SK-N-SH (cell line): ENCODE measurements at regions not wholly inside any gene's neighbourhood (a gene's known extent, or its start where the extent isn't known, plus 50 kb on each side); places are given as distances from the start of the nearest gene placed in this dataset.

Experiments
- CTCF ChIA-PET: fragments of 300-600, 350-600 bp; formaldehyde crosslinking; extraction: SDS; loops from one replicate; lab custom pipeline; 2021; lab: Yijun Ruan, JAX
- POLR2A ChIA-PET: fragments of 350-600 bp; sonication (Branson Sonifier 250); formaldehyde crosslinking; extraction: SDS; loops from one replicate; lab custom pipeline; 2020; ENCODE audit warnings: antibody characterized with exemption, inconsistent platforms; lab: Yijun Ruan, JAX
- DNase-seq: peaks from one replicate; pipeline ENCODE4 v3.0.0; 2012
- H2AFZ ChIP-seq: fragments of 200-600 bp; sonication (generic); 2 replicates; pipeline ENCODE4 v1.8.1; 2016; ENCODE audit warnings: antibody characterized with exemption, mild to moderate bottlenecking, low read depth
- H3F3A ChIP-seq: fragments of 200-600 bp; sonication (generic); replicated peaks from 2 replicates; pipeline ENCODE3; 2016; ENCODE audit warnings: antibody characterized with exemption, mild to moderate bottlenecking; ENCODE audit not compliant: insufficient read depth
- H3K27ac ChIP-seq, 2 experiments: fragments of 200-500 bp in 1 of 2; fragments of 200-600 bp in 1 of 2; sonication (Bioruptor generic) in 1 of 2; sonication (generic), shearing (Covaris generic) in 1 of 2; 2 replicates each; pipeline versions ENCODE4 v1.5.1 to v1.6.1; 2014 to 2016; ENCODE audit warnings: low read depth in 2 of 2, inconsistent platforms in 1 of 2, low read length in 1 of 2, mild to moderate bottlenecking in 1 of 2, mixed read lengths in 1 of 2
- H3K27me3 ChIP-seq: fragments of 200-600 bp; sonication (generic), shearing (Covaris generic); 2 replicates; pipeline ENCODE4 v1.6.1; 2016; ENCODE audit warnings: mixed run types; ENCODE audit not compliant: insufficient read depth
- H3K36me3 ChIP-seq, 2 experiments: fragments of 200-500 bp in 1 of 2; fragments of 200-600 bp in 1 of 2; sonication (Bioruptor generic) in 1 of 2; sonication (generic) in 1 of 2; replicated peaks in 1 of 2; 2 replicates each; pipeline versions ENCODE3 to v1.5.1; 2014 to 2016; ENCODE audit warnings: low read length in 1 of 2, mild to moderate bottlenecking in 1 of 2; ENCODE audit not compliant: insufficient read depth in 2 of 2, control insufficient read depth in 1 of 2
- H3K4me1 ChIP-seq, 2 experiments: fragments of 200-500 bp in 1 of 2; fragments of 200-600 bp in 1 of 2; sonication (Bioruptor generic) in 1 of 2; sonication (generic), shearing (Covaris generic) in 1 of 2; 2 replicates each; pipeline versions ENCODE4 v1.5.1 to v1.6.1; 2014 to 2016; ENCODE audit warnings: low read depth in 1 of 2, low read length in 1 of 2, mixed run types in 1 of 2; ENCODE audit not compliant: insufficient read depth in 2 of 2, control insufficient read depth in 1 of 2
- H3K4me2 ChIP-seq: fragments of 200-600 bp; sonication (generic), shearing (Covaris generic); 2 replicates; pipeline ENCODE4 v1.6.1; 2017; ENCODE audit warnings: mixed run types
- H3K4me3 ChIP-seq, 2 experiments: fragments of 200-500 bp in 1 of 2; fragments of 200-600 bp in 1 of 2; sonication (Bioruptor generic) in 1 of 2; sonication (generic), shearing (Covaris generic) in 1 of 2; 2 replicates each; pipeline versions ENCODE4 v1.5.1 to v1.8.1; 2014 to 2016; ENCODE audit warnings: low read depth in 2 of 2, inconsistent platforms in 1 of 2, low read length in 1 of 2, mild to moderate bottlenecking in 1 of 2, mixed read lengths in 1 of 2, moderate library complexity in 1 of 2
- H3K79me2 ChIP-seq: fragments of 200-600 bp; sonication (generic); 2 replicates; pipeline ENCODE4 v1.8.1; 2017; ENCODE audit warnings: mild to moderate bottlenecking; ENCODE audit not compliant: insufficient read depth
- H3K9ac ChIP-seq: fragments of 200-600 bp; sonication (generic); 2 replicates; pipeline ENCODE4 v1.6.1; 2017; ENCODE audit warnings: mixed run types
- H3K9me2 ChIP-seq: fragments of 200-600 bp; sonication (generic); 2 replicates; pipeline ENCODE4 v1.6.1; 2017; ENCODE audit warnings: mixed run types
- H3K9me3 ChIP-seq: fragments of 200-600 bp; sonication (generic); 2 replicates; pipeline ENCODE4 v1.6.1; 2017; ENCODE audit warnings: mixed run types, mild to moderate bottlenecking, moderate library complexity
- H4K20me1 ChIP-seq: fragments of 200-600 bp; sonication (generic); 2 replicates; pipeline ENCODE4 v1.6.1; 2017; ENCODE audit warnings: mild to moderate bottlenecking, mixed run types; ENCODE audit not compliant: insufficient read depth
- CHD2 ChIP-seq: fragments of 150-350 bp; IDR thresholded peaks from 2 replicates; pipeline ENCODE4 v1.6.1; 2018; ENCODE audit warnings: low read length; ENCODE audit not compliant: partially characterized antibody
- ELF1 ChIP-seq: IDR thresholded peaks from 2 replicates; pipeline ENCODE4 v1.4.0; 2012
- FOSL2 ChIP-seq: IDR thresholded peaks from 2 replicates; pipeline ENCODE4 v1.4.0; 2012; ENCODE audit warnings: low read depth, mild to moderate bottlenecking, moderate library complexity, borderline replicate concordance
- FOXM1 ChIP-seq: IDR thresholded peaks from 2 replicates; pipeline ENCODE4 v1.4.0; 2012; ENCODE audit warnings: low read depth, mild to moderate bottlenecking
- JUND ChIP-seq: IDR thresholded peaks from 2 replicates; pipeline ENCODE4 v1.4.0; 2012
- NRF1 ChIP-seq: IDR thresholded peaks from 2 replicates; pipeline ENCODE4 v1.6.1; 2012; ENCODE audit warnings: low read depth, mild to moderate bottlenecking, low read length
- RAD21 ChIP-seq: IDR thresholded peaks from 2 replicates; pipeline ENCODE4 v1.6.1; 2012; ENCODE audit warnings: mild to moderate bottlenecking, low read length
- RCOR1 ChIP-seq: fragments of 150-350 bp; IDR thresholded peaks from 2 replicates; pipeline ENCODE4 v1.6.1; 2017; ENCODE audit warnings: antibody characterized with exemption, low read length
- RXRA ChIP-seq: IDR thresholded peaks from 2 replicates; pipeline ENCODE4 v1.4.0; 2012; ENCODE audit warnings: low read depth, mild to moderate bottlenecking, borderline replicate concordance
- SIN3A ChIP-seq: IDR thresholded peaks from 2 replicates; pipeline ENCODE4 v1.6.1; 2012; ENCODE audit warnings: low read depth, mild to moderate bottlenecking, low read length, moderate library complexity, borderline replicate concordance
- TAF1 ChIP-seq: IDR thresholded peaks from 2 replicates; pipeline ENCODE4 v1.6.1; 2012; ENCODE audit warnings: low read depth, mild to moderate bottlenecking, low read length, moderate library complexity, borderline replicate concordance
- TCF12 ChIP-seq: IDR thresholded peaks from 2 replicates; pipeline ENCODE4 v1.4.0; 2012
- TEAD4 ChIP-seq: IDR thresholded peaks from 2 replicates; pipeline ENCODE4 v1.4.0; 2012; ENCODE audit warnings: mild to moderate bottlenecking, borderline replicate concordance; ENCODE audit not compliant: insufficient read depth
- YY1 ChIP-seq: IDR thresholded peaks from 2 replicates; pipeline ENCODE4 v1.4.0; 2012; ENCODE audit warnings: low read depth, mild to moderate bottlenecking
- WGBS: methylation state at CpG from one replicate; pipeline ENCODE4 v1.1.6; 2017; ENCODE audit warnings: low lambda C conversion rate; 5-methylcytosine and 5-hydroxymethylcytosine counted together
- TF ChIP-seq, protein P1 (sequence below): IDR thresholded peaks from 2 replicates; pipeline ENCODE4 v1.6.1; 2012; ENCODE audit warnings: mild to moderate bottlenecking, low read depth, low read length, moderate library complexity
- TF ChIP-seq, protein P2 (sequence below): IDR thresholded peaks from 2 replicates; pipeline ENCODE4 v1.4.0; 2012; ENCODE audit warnings: low read depth, borderline replicate concordance
- TF ChIP-seq, protein P3 (sequence below): fragments of 150-350 bp; IDR thresholded peaks from 2 replicates; pipeline ENCODE4 v1.6.1; 2017; ENCODE audit warnings: antibody characterized with exemption, low read length, low read depth, borderline replicate concordance
- TF ChIP-seq, protein P4 (sequence below): fragments of 200-600 bp; sonication (generic); IDR thresholded peaks from 2 replicates; pipeline ENCODE4 v1.6.1; 2017; ENCODE audit warnings: antibody characterized with exemption, mild to moderate bottlenecking, moderate library complexity

DNA sequence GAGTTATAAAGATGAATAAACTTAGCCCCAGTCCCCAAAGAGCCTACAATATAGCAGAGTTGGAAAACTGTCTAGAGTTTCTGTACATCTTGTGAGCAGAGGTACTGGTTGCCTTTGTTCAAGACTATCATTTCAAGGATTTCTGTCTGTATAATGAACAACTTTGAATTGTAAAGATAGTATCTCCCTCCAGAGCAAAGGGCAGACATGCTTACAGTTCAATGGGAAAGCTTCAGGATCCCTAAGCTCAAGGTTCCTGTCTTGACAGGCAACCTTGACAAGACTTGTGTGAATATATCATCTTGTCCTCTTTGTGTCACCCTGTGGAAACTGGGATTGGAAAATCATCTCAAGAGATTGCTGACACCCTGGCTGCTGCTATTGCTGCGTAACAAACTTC, 242.8 kb upstream of the VLDLR start:
- TF ChIP-seq, protein P1, sequence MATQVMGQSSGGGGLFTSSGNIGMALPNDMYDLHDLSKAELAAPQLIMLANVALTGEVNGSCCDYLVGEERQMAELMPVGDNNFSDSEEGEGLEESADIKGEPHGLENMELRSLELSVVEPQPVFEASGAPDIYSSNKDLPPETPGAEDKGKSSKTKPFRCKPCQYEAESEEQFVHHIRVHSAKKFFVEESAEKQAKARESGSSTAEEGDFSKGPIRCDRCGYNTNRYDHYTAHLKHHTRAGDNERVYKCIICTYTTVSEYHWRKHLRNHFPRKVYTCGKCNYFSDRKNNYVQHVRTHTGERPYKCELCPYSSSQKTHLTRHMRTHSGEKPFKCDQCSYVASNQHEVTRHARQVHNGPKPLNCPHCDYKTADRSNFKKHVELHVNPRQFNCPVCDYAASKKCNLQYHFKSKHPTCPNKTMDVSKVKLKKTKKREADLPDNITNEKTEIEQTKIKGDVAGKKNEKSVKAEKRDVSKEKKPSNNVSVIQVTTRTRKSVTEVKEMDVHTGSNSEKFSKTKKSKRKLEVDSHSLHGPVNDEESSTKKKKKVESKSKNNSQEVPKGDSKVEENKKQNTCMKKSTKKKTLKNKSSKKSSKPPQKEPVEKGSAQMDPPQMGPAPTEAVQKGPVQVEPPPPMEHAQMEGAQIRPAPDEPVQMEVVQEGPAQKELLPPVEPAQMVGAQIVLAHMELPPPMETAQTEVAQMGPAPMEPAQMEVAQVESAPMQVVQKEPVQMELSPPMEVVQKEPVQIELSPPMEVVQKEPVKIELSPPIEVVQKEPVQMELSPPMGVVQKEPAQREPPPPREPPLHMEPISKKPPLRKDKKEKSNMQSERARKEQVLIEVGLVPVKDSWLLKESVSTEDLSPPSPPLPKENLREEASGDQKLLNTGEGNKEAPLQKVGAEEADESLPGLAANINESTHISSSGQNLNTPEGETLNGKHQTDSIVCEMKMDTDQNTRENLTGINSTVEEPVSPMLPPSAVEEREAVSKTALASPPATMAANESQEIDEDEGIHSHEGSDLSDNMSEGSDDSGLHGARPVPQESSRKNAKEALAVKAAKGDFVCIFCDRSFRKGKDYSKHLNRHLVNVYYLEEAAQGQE: no peak
- TF ChIP-seq RCOR1 (no peak), RXRA (no peak), TEAD4 (no peak), SIN3A (no peak), YY1 (no peak), NRF1 (no peak), JUND (no peak), TCF12 (no peak), FOXM1 (no peak), FOSL2 (no peak), CHD2 (no peak), TAF1 (no peak), ELF1 (no peak), RAD21 (no peak)
- TF ChIP-seq, protein P2, sequence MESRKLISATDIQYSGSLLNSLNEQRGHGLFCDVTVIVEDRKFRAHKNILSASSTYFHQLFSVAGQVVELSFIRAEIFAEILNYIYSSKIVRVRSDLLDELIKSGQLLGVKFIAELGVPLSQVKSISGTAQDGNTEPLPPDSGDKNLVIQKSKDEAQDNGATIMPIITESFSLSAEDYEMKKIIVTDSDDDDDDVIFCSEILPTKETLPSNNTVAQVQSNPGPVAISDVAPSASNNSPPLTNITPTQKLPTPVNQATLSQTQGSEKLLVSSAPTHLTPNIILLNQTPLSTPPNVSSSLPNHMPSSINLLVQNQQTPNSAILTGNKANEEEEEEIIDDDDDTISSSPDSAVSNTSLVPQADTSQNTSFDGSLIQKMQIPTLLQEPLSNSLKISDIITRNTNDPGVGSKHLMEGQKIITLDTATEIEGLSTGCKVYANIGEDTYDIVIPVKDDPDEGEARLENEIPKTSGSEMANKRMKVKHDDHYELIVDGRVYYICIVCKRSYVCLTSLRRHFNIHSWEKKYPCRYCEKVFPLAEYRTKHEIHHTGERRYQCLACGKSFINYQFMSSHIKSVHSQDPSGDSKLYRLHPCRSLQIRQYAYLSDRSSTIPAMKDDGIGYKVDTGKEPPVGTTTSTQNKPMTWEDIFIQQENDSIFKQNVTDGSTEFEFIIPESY: no peak
- TF ChIP-seq, protein P3, sequence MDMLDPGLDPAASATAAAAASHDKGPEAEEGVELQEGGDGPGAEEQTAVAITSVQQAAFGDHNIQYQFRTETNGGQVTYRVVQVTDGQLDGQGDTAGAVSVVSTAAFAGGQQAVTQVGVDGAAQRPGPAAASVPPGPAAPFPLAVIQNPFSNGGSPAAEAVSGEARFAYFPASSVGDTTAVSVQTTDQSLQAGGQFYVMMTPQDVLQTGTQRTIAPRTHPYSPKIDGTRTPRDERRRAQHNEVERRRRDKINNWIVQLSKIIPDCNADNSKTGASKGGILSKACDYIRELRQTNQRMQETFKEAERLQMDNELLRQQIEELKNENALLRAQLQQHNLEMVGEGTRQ: no peak
- TF ChIP-seq, protein P4, sequence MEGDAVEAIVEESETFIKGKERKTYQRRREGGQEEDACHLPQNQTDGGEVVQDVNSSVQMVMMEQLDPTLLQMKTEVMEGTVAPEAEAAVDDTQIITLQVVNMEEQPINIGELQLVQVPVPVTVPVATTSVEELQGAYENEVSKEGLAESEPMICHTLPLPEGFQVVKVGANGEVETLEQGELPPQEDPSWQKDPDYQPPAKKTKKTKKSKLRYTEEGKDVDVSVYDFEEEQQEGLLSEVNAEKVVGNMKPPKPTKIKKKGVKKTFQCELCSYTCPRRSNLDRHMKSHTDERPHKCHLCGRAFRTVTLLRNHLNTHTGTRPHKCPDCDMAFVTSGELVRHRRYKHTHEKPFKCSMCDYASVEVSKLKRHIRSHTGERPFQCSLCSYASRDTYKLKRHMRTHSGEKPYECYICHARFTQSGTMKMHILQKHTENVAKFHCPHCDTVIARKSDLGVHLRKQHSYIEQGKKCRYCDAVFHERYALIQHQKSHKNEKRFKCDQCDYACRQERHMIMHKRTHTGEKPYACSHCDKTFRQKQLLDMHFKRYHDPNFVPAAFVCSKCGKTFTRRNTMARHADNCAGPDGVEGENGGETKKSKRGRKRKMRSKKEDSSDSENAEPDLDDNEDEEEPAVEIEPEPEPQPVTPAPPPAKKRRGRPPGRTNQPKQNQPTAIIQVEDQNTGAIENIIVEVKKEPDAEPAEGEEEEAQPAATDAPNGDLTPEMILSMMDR: no peak
- Histone ChIP-seq H3K4me1 (no peaks in the 10 kb centered on the region), H3K36me3 (no peaks in the 10 kb centered on the region), H3K9me2 (no peaks in the 10 kb centered on the region), H3K4me3 (no peak overlapping the region), H3K9me3 (no peaks in the 10 kb centered on the region), H3K27ac (no peak overlapping the region), H3K79me2 (no peaks in the 10 kb centered on the region), H4K20me1 (no peaks in the 10 kb centered on the region), H3K27me3 (no peaks in the 10 kb centered on the region), H3F3A (no peaks in the 10 kb centered on the region), H3K4me2 (no peak overlapping the region), H3K9ac (no peak overlapping the region), H2AFZ (no peak overlapping the region)
- 32% methylated on average over 1 of the region's 1 CpG for WGBS
- ChIA-PET CTCF (no interaction called here), POLR2A (no interaction called here)
- DNase-seq: no peak
